Brain microvascular endothelial cell (primary cell): ENCODE measurements at regions not wholly inside any gene's neighbourhood (a gene's known extent, or its start where the extent isn't known, plus 50 kb on each side); places are given as distances from the start of the nearest gene placed in this dataset.
A peak's percentile ranks its signal among the peaks of the same experiment; 100 is the strongest.

Source experiments
- DNase-seq: peaks from one replicate; pipeline ENCODE4 v3.0.0-alpha.2; 2020
- H3K27ac ChIP-seq: fragments of 250-450 bp; sonication (Bioruptor Pico); 2 replicates; pipeline ENCODE4 v1.5.1; 2020; ENCODE audit warnings: mild to moderate bottlenecking, moderate library complexity
- H3K27me3 ChIP-seq: fragments of 250-450 bp; sonication (Bioruptor Pico); replicated peaks from 2 replicates; pipeline ENCODE4 v1.5.1; 2020; ENCODE audit warnings: mild to moderate bottlenecking
- H3K36me3 ChIP-seq: fragments of 250-450 bp; sonication (Bioruptor Pico); replicated peaks from 2 replicates; pipeline ENCODE4 v1.5.1; 2020; ENCODE audit warnings: mild to moderate bottlenecking
- H3K4me3 ChIP-seq: 2 replicates; pipeline ENCODE4 v1.5.1; 2011; ENCODE audit warnings: low read depth, mild to moderate bottlenecking, control low read depth, low read length, moderate library complexity
- in situ Hi-C: cut with HindIII; loops from 2 replicates; pipeline ENCODE4 v1.10.0; 2017; ENCODE audit warnings: low sequenced_read_pairs, low pct_ligation_motif_present
- TF ChIP-seq, protein P1 (sequence below): IDR thresholded peaks from 2 replicates; pipeline ENCODE4 v1.5.1; 2011; ENCODE audit warnings: low read depth, mild to moderate bottlenecking, moderate library complexity, low read length, control low read depth, inconsistent platforms; ENCODE audit errors: missing control alignments

DNA sequence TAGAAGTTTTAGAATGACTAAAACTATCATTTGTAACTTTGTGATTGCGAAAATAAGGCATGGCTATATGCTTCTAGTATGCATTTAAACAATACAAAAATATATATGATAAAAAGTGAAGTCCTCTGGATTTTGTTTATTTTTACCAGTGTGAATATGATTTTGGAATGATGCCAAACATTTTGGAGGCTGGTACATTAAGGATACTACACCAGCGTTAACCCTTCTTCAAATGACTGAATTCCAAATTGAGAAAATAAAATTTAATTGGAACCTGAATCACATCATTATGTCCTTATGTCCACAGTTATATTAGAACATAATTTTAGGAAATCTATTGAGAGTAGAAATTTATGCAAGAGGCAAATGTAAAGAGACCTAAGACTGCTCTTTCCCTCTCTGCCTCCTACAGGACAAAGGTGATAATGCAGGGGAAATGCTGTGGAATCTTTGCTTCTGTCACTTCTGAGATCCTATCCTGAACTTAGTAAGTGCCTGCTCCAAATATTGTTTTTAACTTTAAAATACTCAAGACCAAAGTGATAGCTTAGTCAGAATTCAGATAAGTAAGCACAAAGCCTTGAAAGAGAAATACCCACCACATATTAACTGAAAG is 121.1 kb upstream of the NANOGP8 start:
- no peaks in the 10 kb centered on the region for H3K36me3 ChIP-seq
- in situ Hi-C loops: no loop called here
- no peak overlapping the region for H3K4me3 ChIP-seq
- H3K27me3 ChIP-seq: no peaks in the 10 kb centered on the region
- DNase-seq: peak; percentile 18
- no peak overlapping the region for H3K27ac ChIP-seq
- TF ChIP-seq, protein P1, sequence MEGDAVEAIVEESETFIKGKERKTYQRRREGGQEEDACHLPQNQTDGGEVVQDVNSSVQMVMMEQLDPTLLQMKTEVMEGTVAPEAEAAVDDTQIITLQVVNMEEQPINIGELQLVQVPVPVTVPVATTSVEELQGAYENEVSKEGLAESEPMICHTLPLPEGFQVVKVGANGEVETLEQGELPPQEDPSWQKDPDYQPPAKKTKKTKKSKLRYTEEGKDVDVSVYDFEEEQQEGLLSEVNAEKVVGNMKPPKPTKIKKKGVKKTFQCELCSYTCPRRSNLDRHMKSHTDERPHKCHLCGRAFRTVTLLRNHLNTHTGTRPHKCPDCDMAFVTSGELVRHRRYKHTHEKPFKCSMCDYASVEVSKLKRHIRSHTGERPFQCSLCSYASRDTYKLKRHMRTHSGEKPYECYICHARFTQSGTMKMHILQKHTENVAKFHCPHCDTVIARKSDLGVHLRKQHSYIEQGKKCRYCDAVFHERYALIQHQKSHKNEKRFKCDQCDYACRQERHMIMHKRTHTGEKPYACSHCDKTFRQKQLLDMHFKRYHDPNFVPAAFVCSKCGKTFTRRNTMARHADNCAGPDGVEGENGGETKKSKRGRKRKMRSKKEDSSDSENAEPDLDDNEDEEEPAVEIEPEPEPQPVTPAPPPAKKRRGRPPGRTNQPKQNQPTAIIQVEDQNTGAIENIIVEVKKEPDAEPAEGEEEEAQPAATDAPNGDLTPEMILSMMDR: peak; percentile 64

GRCh38 chr15:35198197-35198596 is 113.1 kb upstream of the NANOGP8 start:
- no peaks in the 10 kb centered on the region for H3K27me3 ChIP-seq
- TF ChIP-seq, protein P1: no peak
- H3K4me3 ChIP-seq: no peak overlapping the region
- in situ Hi-C loops: no loop called here
- no peak overlapping the region for H3K27ac ChIP-seq
- DNase-seq: no peak
- no peaks in the 10 kb centered on the region for H3K36me3 ChIP-seq

DNA sequence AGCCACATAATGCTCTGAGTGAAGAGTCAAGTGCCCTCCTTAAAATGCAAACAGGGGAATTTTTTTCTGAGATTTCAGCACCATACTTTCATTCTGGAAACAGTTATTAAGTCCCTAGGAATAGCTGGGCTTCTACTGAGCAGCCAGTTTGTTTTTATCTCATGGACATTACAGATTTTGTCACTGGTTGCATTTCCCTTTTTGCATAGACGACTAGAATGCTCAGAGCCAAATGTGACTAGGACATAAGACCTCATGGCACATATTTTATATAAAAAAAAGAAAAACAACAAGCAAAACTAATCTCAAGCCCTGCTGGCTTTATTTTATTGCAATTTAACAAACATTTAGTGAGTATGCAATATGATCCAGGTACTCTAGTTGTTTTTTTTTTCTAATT is 112.7 kb upstream of the NANOGP8 start:
- H3K27me3 ChIP-seq: no peaks in the 10 kb centered on the region
- H3K27ac ChIP-seq: no peak overlapping the region
- TF ChIP-seq, protein P1: no peak
- H3K4me3 ChIP-seq: no peak overlapping the region
- no peak for DNase-seq
- in situ Hi-C loops: no loop called here
- H3K36me3 ChIP-seq: no peaks in the 10 kb centered on the region

- DNase-seq: no peak
- TF ChIP-seq, protein P1: no peak
- no peaks in the 10 kb centered on the region for H3K27me3 ChIP-seq
- H3K27ac ChIP-seq: no peak overlapping the region
- in situ Hi-C loops: no loop called here
- H3K4me3 ChIP-seq: no peak overlapping the region
- no peaks in the 10 kb centered on the region for H3K36me3 ChIP-seq
These were observed 112.2 kb upstream of the NANOGP8 start for GRCh38 chr15:35197306-35197705.

GRCh38 chr15:35196273-35196672 is 111.2 kb upstream of the NANOGP8 start:
- no peak overlapping the region for H3K4me3 ChIP-seq
- H3K36me3 ChIP-seq: no peaks in the 10 kb centered on the region
- H3K27ac ChIP-seq: no peak overlapping the region
- H3K27me3 ChIP-seq: no peaks in the 10 kb centered on the region
- TF ChIP-seq, protein P1: no peak
- in situ Hi-C loops: no loop called here
- no peak for DNase-seq

GRCh38 chr15:35195649-35196048 is 110.6 kb upstream of the NANOGP8 start:
- Histone ChIP-seq H3K27me3 (no peaks in the 10 kb centered on the region), H3K4me3 (no peak overlapping the region), H3K36me3 (no peaks in the 10 kb centered on the region), H3K27ac (no peak overlapping the region)
- TF ChIP-seq, protein P1: peak; percentile 19
- DNase-seq: no peak
- in situ Hi-C loops: no loop called here
